Transverse colon (tissue), 4 donors: ENCODE measurements at regions not wholly inside any gene's neighbourhood (a gene's known extent, or its start where the extent isn't known, plus 50 kb on each side); places are given as distances from the start of the nearest gene placed in this dataset.

Source experiments
- DNase-seq: peaks from one replicate; pipeline ENCODE4 v3.0.0-alpha.2; 2019
- H3K27ac ChIP-seq, 4 donors: fragments of 200-600 bp; sonication (generic); 2 replicates each; pipeline ENCODE4 v1.5.1; 2016 to 2018; ENCODE audit warnings: inconsistent platforms in 4 of 4
- H3K27me3 ChIP-seq: fragments of 200-600 bp; sonication (generic); 2 replicates; pipeline ENCODE4 v1.5.1; 2017; ENCODE audit warnings: inconsistent platforms
- H3K36me3 ChIP-seq, 4 donors: fragments of 200-600 bp; sonication (generic); 2 replicates each; pipeline ENCODE4 v1.5.1; 2017 to 2019; ENCODE audit warnings: inconsistent platforms in 4 of 4
- H3K4me1 ChIP-seq, 4 donors: fragments of 200-600 bp; sonication (generic); 2 replicates each; pipeline ENCODE4 v1.5.1; 2017 to 2020; ENCODE audit warnings: inconsistent platforms in 4 of 4
- H3K4me3 ChIP-seq, 4 donors: fragments of 200-600 bp; sonication (generic); 1 replicate in 1 of 4; 2 replicates in 3 of 4; pipeline versions ENCODE4 v1.5.1 to v1.6.1; 2017 to 2019; ENCODE audit warnings: inconsistent platforms in 4 of 4
- H3K9me3 ChIP-seq, 2 donors: fragments of 200-600 bp; sonication (generic); 2 replicates each; pipeline ENCODE4 v1.5.1; 2017 to 2019; ENCODE audit warnings: inconsistent platforms in 2 of 2
- CTCF ChIP-seq, 5 experiments: fragments of 200-600 bp in 3 of 5; fragments of 450-650 bp in 2 of 5; sonication (generic) in 3 of 5; IDR thresholded peaks; 1 replicate in 2 of 5; 2 replicates in 3 of 5; pipeline ENCODE4 v1.5.1; 2016 to 2017; ENCODE audit warnings: antibody characterized with exemption in 5 of 5, inconsistent platforms in 3 of 5, mild to moderate bottlenecking in 2 of 5, moderate library complexity in 1 of 5
- EP300 ChIP-seq: sonication (generic); formaldehyde crosslinking; IDR thresholded peaks from one replicate; pipeline ENCODE4 v1.6.1; 2017; ENCODE audit warnings: antibody characterized with exemption, low read depth
- POLR2A ChIP-seq: fragments of 450-650 bp; IDR thresholded peaks from one replicate; pipeline ENCODE4 v1.6.1; 2016; ENCODE audit warnings: antibody characterized with exemption, mild to moderate bottlenecking, moderate library complexity
- POLR2AphosphoS5 ChIP-seq, 3 donors: sonication (generic); formaldehyde crosslinking; IDR thresholded peaks; one replicate each; pipeline ENCODE4 v1.6.1; 2016; ENCODE audit warnings: antibody characterized with exemption in 3 of 3
- WGBS, 2 donors: methylation state at CpG; one replicate each; pipeline ENCODE4 v1.1.5; 2018; ENCODE audit warnings: low coverage in 1 of 2; 5-methylcytosine and 5-hydroxymethylcytosine counted together
- in situ Hi-C, 4 donors: fragments of 200-750 bp; cut with MboI; loops; one replicate each; pipeline versions ENCODE4 v1.15.0 to v1.15.1; 2017; ENCODE audit warnings: low sequenced_read_pairs in 3 of 4, low pct_ligation_motif_present in 1 of 4, low pct_unique_long_range_greater_than_20kb in 1 of 4
- intact Hi-C: fragments of 100-400 bp; cut with DNase I; formaldehyde crosslinking; loops from one replicate; pipeline ENCODE4 v1.15.1; 2023; ENCODE audit warnings: low total_unique reads

- in situ Hi-C loops: no loop called here
- intact Hi-C loops: no loop called here
Observed at GRCh38 chr13:106048386-106048785, 487.1 kb downstream of the EFNB2 start.

GRCh38 chr13:106047859-106048258 is 487.6 kb downstream of the EFNB2 start:
- intact Hi-C loops (no loop called here), in situ Hi-C loops (no loop called here)
- Histone ChIP-seq H3K27ac (no peak overlapping the region), H3K36me3 (no peaks in the 10 kb centered on the region), H3K9me3 (no peaks in the 10 kb centered on the region), H3K27me3 (no peaks in the 10 kb centered on the region), H3K4me1 (no peaks in the 10 kb centered on the region), H3K4me3 (no peak overlapping the region)
- WGBS, 2 donors: 81% methylated on average over 1 of the region's 1 CpG; no CpG with 5 or more reads in 1 of the 2 donors
- TF ChIP-seq POLR2AphosphoS5 (IDR thresholded peaks at IDR 0.05) (no peak), POLR2A (no peak), EP300 (no peak), CTCF (IDR thresholded peaks at IDR 0.05) (no peak)
- DNase-seq: no peak

More at GRCh38 chr13:106048386-106048785, 487.1 kb downstream of the EFNB2 start:
- H3K36me3 ChIP-seq: no peaks in the 10 kb centered on the region
- no peak overlapping the region for H3K27ac ChIP-seq
- no peak overlapping the region for H3K4me3 ChIP-seq
- no peak for DNase-seq
- TF ChIP-seq POLR2AphosphoS5 (IDR thresholded peaks at IDR 0.05) (no peak), POLR2A (no peak), CTCF (IDR thresholded peaks at IDR 0.05) (no peak), EP300 (no peak)
- 54 to 75% methylated on average over 4 of the region's 4 CpGs for WGBS, 2 donors
- no peaks in the 10 kb centered on the region for H3K27me3 ChIP-seq
- no peaks in the 10 kb centered on the region for H3K9me3 ChIP-seq
- no peaks in the 10 kb centered on the region for H3K4me1 ChIP-seq

- in situ Hi-C loops (no loop called here), intact Hi-C loops (no loop called here)
- 56 to 70% methylated on average over 1 of the region's 1 CpG for WGBS, 2 donors
- no peak for DNase-seq
- Histone ChIP-seq H3K36me3 (no peaks in the 10 kb centered on the region), H3K27ac (no peak overlapping the region), H3K27me3 (no peaks in the 10 kb centered on the region), H3K4me3 (no peak overlapping the region), H3K4me1 (no peaks in the 10 kb centered on the region), H3K9me3 (no peaks in the 10 kb centered on the region)
- TF ChIP-seq EP300 (no peak), POLR2AphosphoS5 (IDR thresholded peaks at IDR 0.05) (no peak), CTCF (IDR thresholded peaks at IDR 0.05) (no peak), POLR2A (no peak)
Observed at GRCh38 chr13:106042996-106043581, 492.4 kb downstream of the EFNB2 start.

- Histone ChIP-seq H3K27ac (no peak overlapping the region), H3K27me3 (no peaks in the 10 kb centered on the region), H3K9me3 (no peaks in the 10 kb centered on the region), H3K4me3 (no peak overlapping the region), H3K4me1 (no peaks in the 10 kb centered on the region), H3K36me3 (no peaks in the 10 kb centered on the region)
- intact Hi-C loops: no loop called here
- 83 to 88% methylated on average over 2 to 3 of the region's 3 CpGs for WGBS, 2 donors
- DNase-seq: no peak
- TF ChIP-seq POLR2AphosphoS5 (IDR thresholded peaks at IDR 0.05) (no peak), CTCF (IDR thresholded peaks at IDR 0.05) (no peak)
- in situ Hi-C loops: no loop called here
Observed at GRCh38 chr13:106041445-106041844, 494.0 kb downstream of the EFNB2 start.
